ENCODE measurements at regions not wholly inside any gene's neighbourhood (a gene's known extent, or its start where the extent isn't known, plus 50 kb on each side); places are given as distances from the start of the nearest gene placed in this dataset.
"Not testable (repeated sequence)": the region's sequence is repeated elsewhere in the genome, so short reads cannot be mapped to it uniquely, and the experiment has no call there.

GRCh38 chr2:88887466-88887865 is 196.0 kb downstream of the RPIA start:
- not testable (repeated sequence) for TF ChIP-seq CREB5 (CRISPR knock-in tag; IDR thresholded peaks at IDR 0.05; ENCODE audit: low read depth); PATZ1 (CRISPR knock-in tag; IDR thresholded peaks at IDR 0.05; ENCODE audit: borderline replicate concordance); PPARA (CRISPR knock-in tag; IDR thresholded peaks at IDR 0.05; ENCODE audit: borderline replicate concordance); ISL1 (CRISPR knock-in tag; IDR thresholded peaks at IDR 0.05); ARNTL (CRISPR knock-in tag; IDR thresholded peaks at IDR 0.05; ENCODE audit: borderline replicate concordance, low read depth); ZFP30 (CRISPR knock-in tag; IDR thresholded peaks at IDR 0.05); RARB (CRISPR knock-in tag; IDR thresholded peaks at IDR 0.05); TOX (CRISPR knock-in tag; IDR thresholded peaks at IDR 0.05; ENCODE audit: borderline replicate concordance)
